GM18858 (cell line): ENCODE measurements at regions not wholly inside any gene's neighbourhood (a gene's known extent, or its start where the extent isn't known, plus 50 kb on each side); places are given as distances from the start of the nearest gene placed in this dataset.

Experiments
- ATAC-seq: cut with Tn5 transposase; IDR thresholded peaks from one replicate; pipeline ENCODE4 v1.9.1; 2021; ENCODE audit not compliant: unreplicated experiment

GRCh38 chr2:30339071-30339470 lies 107.7 kb downstream of the LBH start:
- ATAC-seq: no peak

GRCh38 chr2:30341500-30342267 lies 105.4 kb upstream of the LCLAT1 start:
- ATAC-seq: no peak

- ATAC-seq: no peak
Observed at GRCh38 chr2:30346471-30347169, 100.4 kb upstream of the LCLAT1 start.

GRCh38 chr2:30348825-30349224 lies 98.2 kb upstream of the LCLAT1 start:
- no peak for ATAC-seq

GRCh38 chr2:30349691-30350090 lies 97.4 kb upstream of the LCLAT1 start:
- ATAC-seq: no peak

- no peak for ATAC-seq
Observed at GRCh38 chr2:30351116-30351515, 95.9 kb upstream of the LCLAT1 start.

- no peak for ATAC-seq
Observed at GRCh38 chr2:30351949-30352348, 95.1 kb upstream of the LCLAT1 start.

GRCh38 chr2:30354150-30354549 lies 92.9 kb upstream of the LCLAT1 start:
- no peak for ATAC-seq

GRCh38 chr2:30354621-30355020 lies 92.4 kb upstream of the LCLAT1 start:
- no peak for ATAC-seq

GRCh38 chr2:30355306-30355705 lies 91.7 kb upstream of the LCLAT1 start:
- no peak for ATAC-seq

- no peak for ATAC-seq
Observed at GRCh38 chr2:30356071-30356470, 91.0 kb upstream of the LCLAT1 start.

- no peak for ATAC-seq
Observed at GRCh38 chr2:30356776-30357175, 90.3 kb upstream of the LCLAT1 start.

GRCh38 chr2:30358351-30358750 lies 88.7 kb upstream of the LCLAT1 start:
- ATAC-seq: no peak

- no peak for ATAC-seq
Observed at GRCh38 chr2:30358842-30359241, 88.2 kb upstream of the LCLAT1 start.

- no peak for ATAC-seq
Observed at GRCh38 chr2:30359644-30360167, 87.3 kb upstream of the LCLAT1 start.

GRCh38 chr2:30361751-30362394 lies 85.2 kb upstream of the LCLAT1 start:
- no peak for ATAC-seq

GRCh38 chr2:30362468-30363081 lies 84.5 kb upstream of the LCLAT1 start:
- no peak for ATAC-seq

GRCh38 chr2:30363406-30363805 lies 83.6 kb upstream of the LCLAT1 start:
- ATAC-seq: no peak

- ATAC-seq: no peak
Observed at GRCh38 chr2:30365201-30365600, 81.8 kb upstream of the LCLAT1 start.

- ATAC-seq: no peak
Observed at GRCh38 chr2:30366199-30366691, 80.8 kb upstream of the LCLAT1 start.
